RWPE2 (cell line): ENCODE measurements at regions not wholly inside any gene's neighbourhood (a gene's known extent, or its start where the extent isn't known, plus 50 kb on each side); places are given as distances from the start of the nearest gene placed in this dataset.

Experiments
- ATAC-seq: fragments of 200-7000 bp; cut with Tn5 transposase; 3 replicates; pipeline ENCODE4 v1.9.1; 2021; ENCODE audit warnings: low read depth
- DNase-seq: peaks from one replicate; pipeline ENCODE4 v3.0.0-alpha.2; 2020; ENCODE audit warnings: low spot score
- H3K27ac ChIP-seq: fragments of 450-650 bp; 2 replicates; pipeline ENCODE4 v1.5.1; 2017; ENCODE audit warnings: mild to moderate bottlenecking; ENCODE audit not compliant: poor library complexity, severe bottlenecking
- H3K27me3 ChIP-seq: fragments of 250-450 bp; sonication (Bioruptor Pico); 2 replicates; pipeline ENCODE4 v1.5.1; 2021; ENCODE audit warnings: mild to moderate bottlenecking, moderate library complexity; ENCODE audit not compliant: insufficient read depth, poor library complexity, severe bottlenecking
- H3K36me3 ChIP-seq: fragments of 250-450 bp; sonication (Bioruptor Pico); 2 replicates; pipeline ENCODE4 v1.5.1; 2020; ENCODE audit warnings: low read depth, mild to moderate bottlenecking, moderate library complexity
- H3K4me1 ChIP-seq: fragments of 250-450 bp; sonication (Bioruptor Pico); 2 replicates; pipeline ENCODE4 v1.5.1; 2021; ENCODE audit warnings: mild to moderate bottlenecking, moderate library complexity; ENCODE audit not compliant: insufficient read depth, poor library complexity, severe bottlenecking
- H3K4me3 ChIP-seq: fragments of 250-450 bp; sonication (Bioruptor Pico); 2 replicates; pipeline ENCODE4 v1.5.1; 2021; ENCODE audit warnings: mild to moderate bottlenecking, moderate library complexity; ENCODE audit not compliant: severe bottlenecking
- H3K9me3 ChIP-seq: fragments of 250-450 bp; sonication (Bioruptor Pico); 2 replicates; pipeline ENCODE4 v1.5.1; 2021; ENCODE audit warnings: mild to moderate bottlenecking, moderate library complexity; ENCODE audit not compliant: severe bottlenecking
- CTCF ChIP-seq: fragments of 450-650 bp; IDR thresholded peaks from one replicate; pipeline ENCODE4 v1.5.1; 2017; ENCODE audit warnings: mild to moderate bottlenecking, moderate library complexity; ENCODE audit not compliant: poor library complexity, severe bottlenecking

GRCh38 chr20:22431419-22431818 is 153.0 kb downstream of the FOXA2 start:
- Histone ChIP-seq H3K36me3 (no peaks in the 10 kb centered on the region), H3K9me3 (no peaks in the 10 kb centered on the region), H3K27ac (no peak overlapping the region), H3K27me3 (no peaks in the 10 kb centered on the region), H3K4me3 (no peak overlapping the region), H3K4me1 (peaks cover 4% of the 10 kb centered on the region)
- TF ChIP-seq CTCF, result no peak
- no peak for DNase-seq
- no peak for ATAC-seq

GRCh38 chr20:22430746-22431168 is 153.6 kb downstream of the FOXA2 start:
- H3K4me1 ChIP-seq, result peaks cover 4% of the 10 kb centered on the region
- ATAC-seq (no peak), DNase-seq (no peak)
- H3K27ac ChIP-seq, result no peak overlapping the region
- no peaks in the 10 kb centered on the region for H3K9me3 ChIP-seq
- H3K27me3 ChIP-seq, result no peaks in the 10 kb centered on the region
- TF ChIP-seq CTCF, result no peak
- H3K36me3 ChIP-seq, result no peaks in the 10 kb centered on the region
- H3K4me3 ChIP-seq, result no peak overlapping the region

- peak; percentile 76 for ATAC-seq
- H3K27me3 ChIP-seq, result no peaks in the 10 kb centered on the region
- no peak for TF ChIP-seq CTCF
- H3K4me1 ChIP-seq, result peaks cover 4% of the 10 kb centered on the region
- H3K4me3 ChIP-seq, result no peak overlapping the region
- DNase-seq, result no peak
- H3K9me3 ChIP-seq, result no peaks in the 10 kb centered on the region
- H3K36me3 ChIP-seq, result no peaks in the 10 kb centered on the region
- no peak overlapping the region for H3K27ac ChIP-seq
Observed at GRCh38 chr20:22430154-22430745, 154.1 kb downstream of the FOXA2 start.

GRCh38 chr20:22429175-22430153 is 154.9 kb downstream of the FOXA2 start:
- no peaks in the 10 kb centered on the region for H3K36me3 ChIP-seq
- ATAC-seq (no peak), DNase-seq (no peak)
- no peak overlapping the region for H3K27ac ChIP-seq
- H3K27me3 ChIP-seq, result no peaks in the 10 kb centered on the region
- H3K9me3 ChIP-seq, result no peaks in the 10 kb centered on the region
- H3K4me3 ChIP-seq, result no peak overlapping the region
- TF ChIP-seq CTCF, result no peak
- H3K4me1 ChIP-seq, result peaks cover 4% of the 10 kb centered on the region
